GM21381 (cell line): ENCODE measurements at regions not wholly inside any gene's neighbourhood (a gene's known extent, or its start where the extent isn't known, plus 50 kb on each side); places are given as distances from the start of the nearest gene placed in this dataset.

Experiments
- ATAC-seq: cut with Tn5 transposase; IDR thresholded peaks from one replicate; pipeline ENCODE4 v1.9.1; 2021; ENCODE audit warnings: mild to moderate bottlenecking, moderate library complexity; ENCODE audit not compliant: unreplicated experiment

DNA sequence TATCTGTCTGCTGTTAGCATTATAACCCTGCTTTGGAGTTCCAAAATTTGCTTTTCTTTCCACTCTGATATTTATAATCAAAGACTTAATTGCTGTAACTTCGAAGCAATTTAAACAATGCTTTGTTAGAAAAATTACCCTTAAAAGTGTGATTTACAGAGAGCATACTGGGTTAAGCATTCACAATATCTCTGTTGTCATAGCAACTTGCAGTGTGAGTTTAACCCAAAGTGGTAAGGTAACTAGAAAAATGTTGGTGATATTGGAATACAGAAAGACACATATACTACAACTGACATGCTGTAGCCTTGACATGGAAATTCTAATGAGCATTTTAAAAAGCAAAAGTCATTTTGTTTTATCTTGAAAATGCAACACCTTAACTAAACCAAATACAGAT lies 70.4 kb upstream of the SMLR1 start:
- ATAC-seq: no peak

DNA sequence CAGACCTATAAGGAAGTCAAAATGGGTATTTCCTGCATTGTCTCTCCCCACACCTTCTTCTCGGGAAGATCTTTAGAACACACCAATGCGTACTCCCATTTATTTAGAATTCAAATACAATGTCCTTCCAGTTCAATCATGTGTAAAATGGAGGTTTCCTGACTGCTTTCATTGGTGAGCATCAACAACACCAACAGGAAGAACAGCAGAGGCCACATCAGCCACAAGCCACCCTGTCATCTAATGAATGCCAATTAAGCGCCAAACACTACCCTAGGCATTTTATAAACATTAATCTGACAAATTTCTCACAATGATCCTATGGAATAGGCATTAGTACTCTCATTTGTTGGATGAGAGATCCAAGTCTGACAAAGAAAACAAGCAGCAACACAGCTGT lies 68.4 kb upstream of the SMLR1 start:
- no peak for ATAC-seq

DNA sequence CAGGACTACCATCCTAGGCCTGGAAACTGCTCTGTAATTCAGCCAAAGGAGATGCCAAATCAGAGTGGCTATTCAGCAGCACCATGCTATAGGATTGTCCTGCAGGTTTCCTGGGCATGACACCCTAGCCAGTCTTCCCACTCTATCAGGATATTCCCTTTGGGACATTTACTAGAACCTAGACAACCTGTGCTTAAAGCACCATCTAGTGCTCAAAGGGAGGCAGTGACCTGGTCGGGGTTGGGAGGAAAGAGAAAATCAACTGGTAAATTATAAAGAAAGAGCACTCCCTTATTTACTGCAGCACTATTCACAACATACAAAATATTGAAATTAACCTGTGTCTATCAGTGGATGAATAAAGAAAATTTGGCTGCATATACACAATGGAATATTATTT lies 67.2 kb upstream of the SMLR1 start:
- ATAC-seq: no peak

DNA sequence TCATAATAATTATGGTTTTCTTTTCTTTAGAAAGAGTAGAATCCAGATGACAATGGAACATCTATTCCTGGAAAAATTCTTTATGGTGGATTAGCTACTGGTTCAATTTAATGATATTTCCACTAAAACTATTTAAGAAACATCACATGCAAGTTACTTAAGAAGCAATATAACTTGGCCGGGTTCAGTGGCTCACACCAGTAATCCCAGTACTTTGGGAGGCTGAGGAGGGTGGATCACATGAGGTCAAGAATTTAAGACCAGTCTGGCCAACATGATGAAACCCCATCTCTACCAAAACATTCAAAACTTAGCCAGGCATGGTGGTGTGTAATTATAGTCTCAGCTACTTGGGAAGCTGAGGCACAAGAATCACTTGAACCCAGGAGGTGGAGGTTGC lies 65.9 kb upstream of the SMLR1 start:
- no peak for ATAC-seq

DNA sequence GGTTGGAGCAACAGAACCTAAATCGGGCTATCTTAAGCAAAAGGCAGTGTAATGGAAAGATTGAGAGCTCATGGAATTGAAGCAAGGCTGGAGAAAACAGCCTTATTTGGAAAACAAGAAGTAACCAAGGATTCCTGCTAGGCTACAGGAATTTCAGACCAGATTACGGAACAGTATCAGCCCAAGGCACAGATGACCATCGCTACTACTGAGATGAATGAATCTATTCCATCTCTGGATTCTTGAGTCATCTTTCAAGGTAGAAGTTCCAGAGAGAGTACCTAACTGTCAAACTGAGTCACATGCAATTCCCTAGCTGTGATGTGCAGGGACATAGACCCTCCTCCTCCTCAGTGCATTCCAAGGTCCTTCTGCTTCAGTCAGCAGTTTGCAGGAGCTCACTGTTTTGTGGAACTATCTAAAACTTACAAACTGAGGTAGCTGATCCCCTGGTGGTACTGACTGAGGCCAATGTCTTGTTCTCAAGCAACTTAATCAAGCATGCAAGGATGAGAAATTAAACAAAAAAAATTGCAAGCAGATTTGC lies 62.0 kb upstream of the SMLR1 start:
- no peak for ATAC-seq

DNA sequence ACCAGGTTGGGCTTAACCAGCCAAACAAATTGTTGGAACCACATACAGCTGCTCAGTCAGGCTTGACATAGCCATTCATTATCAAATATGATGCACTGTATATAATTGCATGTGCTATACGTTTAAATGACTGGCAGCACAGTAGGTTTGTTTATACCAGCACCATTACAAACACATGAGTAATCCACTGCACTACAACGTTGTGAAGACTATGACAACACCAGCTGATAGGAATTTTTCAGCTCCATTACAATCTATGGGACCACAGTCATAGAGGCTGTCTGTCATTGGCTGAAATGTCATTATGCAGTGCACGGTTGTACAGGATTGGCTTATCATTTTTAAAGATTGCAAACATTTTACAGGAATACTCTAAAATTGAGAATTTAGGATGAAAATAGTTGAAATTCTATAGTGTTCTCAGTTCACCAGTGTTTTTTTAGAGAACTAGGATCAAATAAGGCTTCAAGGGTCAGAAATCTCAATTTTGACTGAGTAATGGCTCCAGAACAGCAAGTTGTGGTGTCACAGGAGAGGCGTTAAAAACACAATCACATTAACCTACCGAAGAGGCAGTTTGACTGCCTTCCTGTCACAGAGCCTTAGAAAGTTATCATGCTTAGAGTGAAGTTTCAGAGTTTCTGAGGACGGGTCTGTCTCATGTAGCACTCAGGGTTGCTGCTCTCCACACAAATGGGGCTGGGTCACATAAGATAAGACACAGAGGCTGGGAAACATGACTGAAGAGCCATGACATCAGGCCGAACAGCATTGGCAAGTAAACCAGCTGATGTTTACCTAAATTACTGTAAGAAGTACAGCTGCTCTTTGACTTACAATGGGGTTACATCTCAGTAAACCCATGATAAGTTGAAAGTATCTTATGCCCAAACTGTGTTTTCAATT lies 60.7 kb upstream of the SMLR1 start:
- ATAC-seq: no peak

DNA sequence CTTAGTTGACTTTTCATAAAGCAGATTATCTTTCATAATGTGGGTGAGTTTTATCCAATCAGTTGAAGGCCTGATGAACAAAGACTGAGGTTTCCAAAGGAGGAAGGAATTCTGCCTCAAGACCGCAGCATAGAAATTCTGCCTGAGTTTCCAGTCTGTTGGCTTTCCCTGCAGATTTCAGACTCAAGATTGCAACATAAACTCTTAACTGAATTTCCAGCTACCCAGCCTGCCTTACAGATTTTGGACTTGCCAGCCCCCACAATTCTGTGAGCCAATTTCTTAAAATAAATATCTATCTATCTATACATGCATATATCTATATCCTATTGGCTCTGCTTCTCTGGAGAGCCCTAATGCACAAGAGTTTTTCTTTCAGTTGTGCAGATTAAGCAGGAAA lies 57.3 kb upstream of the SMLR1 start:
- ATAC-seq: no peak

DNA sequence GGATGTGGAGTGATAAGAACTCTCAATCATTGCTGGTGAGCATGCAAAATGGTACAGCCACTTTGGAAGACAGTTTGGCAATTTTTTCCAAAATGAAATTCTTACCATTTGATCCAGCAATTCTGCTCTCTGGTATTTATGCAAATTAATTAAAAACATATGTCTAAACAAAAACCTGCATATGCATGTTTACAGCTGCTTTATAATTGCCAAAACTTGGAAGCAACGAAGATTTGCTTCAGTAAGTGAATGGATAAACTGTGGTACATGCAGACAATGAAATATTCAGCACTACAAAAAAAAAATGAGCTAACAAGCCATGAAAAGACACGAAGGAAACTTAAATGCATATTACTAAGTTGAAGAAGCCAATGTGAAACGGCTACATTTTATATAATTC lies 55.5 kb upstream of the SMLR1 start:
- no peak for ATAC-seq

DNA sequence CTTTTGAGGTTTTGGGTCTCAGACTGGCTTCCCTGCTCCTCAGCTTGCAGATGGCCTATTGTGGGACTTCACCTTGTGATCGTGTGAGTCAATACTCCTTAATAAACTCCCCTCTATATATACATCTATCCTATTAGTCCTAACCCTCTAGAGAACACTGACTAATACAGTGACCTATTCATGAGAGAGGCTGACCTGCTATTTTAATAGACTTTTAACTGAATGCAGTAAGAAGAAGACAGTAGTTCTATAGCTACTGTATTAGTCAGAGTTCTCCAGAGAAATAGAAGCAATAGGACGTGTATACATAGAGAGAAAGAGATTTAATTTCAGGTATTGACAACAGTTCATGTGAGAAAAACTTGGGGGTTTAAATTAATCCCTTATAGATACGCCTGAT lies 53.3 kb upstream of the SMLR1 start:
- ATAC-seq: no peak

DNA sequence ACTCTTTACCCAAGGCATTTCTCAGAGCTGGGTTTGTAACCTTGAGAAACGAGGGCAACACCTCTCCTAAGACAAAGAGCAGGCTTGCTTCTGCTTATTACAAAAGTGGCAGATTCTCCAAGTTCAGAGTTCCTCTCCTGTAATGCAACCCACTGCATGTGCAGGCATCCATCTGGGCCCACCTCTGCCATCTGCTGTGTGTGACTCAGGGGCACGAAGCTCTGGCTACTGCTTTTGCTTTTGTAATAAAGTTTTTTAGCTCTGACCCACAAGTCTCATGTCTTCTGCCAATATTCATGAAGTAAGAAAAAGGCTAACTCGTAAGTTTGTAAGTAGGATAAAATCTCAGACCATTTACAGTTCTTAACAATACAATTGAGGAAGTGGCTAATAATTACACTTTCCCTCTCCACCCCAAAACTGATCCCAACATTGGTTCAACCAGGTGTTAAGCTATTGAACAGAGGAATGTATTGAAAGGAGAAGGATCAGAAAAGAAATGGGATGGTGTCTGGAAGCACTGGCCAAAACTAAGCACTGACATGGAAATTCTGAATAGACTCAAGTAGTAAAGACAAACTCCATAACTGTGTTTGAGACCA lies 51.7 kb upstream of the SMLR1 start:
- ATAC-seq: no peak

DNA sequence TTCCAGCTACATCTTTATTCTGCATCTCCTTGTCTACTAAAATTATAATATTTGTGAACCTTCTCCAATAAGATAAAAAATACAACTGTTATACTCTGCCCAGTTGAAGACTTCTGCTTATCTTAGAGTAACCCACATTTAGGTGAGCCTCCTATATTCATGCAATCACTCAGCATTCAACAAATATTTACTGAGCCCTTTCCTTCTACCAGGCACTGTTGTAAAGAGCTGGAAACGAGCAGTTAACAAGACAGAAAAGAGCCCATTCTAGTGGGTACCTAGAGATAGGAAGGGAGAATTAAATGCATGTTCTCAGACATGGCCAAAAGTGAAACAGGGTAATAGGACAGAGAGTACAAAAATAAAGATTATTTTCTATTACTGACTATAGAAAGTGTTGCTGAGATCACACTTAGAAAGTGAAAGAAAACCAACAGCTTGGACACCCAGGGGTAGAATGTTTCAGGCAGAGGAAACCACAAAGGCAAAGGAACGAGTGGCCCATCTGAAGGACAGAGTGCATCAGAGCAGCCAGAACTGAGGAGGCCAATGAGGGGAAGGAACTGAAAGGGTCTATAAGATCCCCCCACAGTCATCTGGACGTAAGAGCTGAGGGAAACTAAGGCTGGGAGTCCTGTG lies 50.8 kb upstream of the SMLR1 start:
- ATAC-seq: peak; percentile 95
